NT2/D1 (cell line): ENCODE measurements at regions not wholly inside any gene's neighbourhood (a gene's known extent, or its start where the extent isn't known, plus 50 kb on each side); places are given as distances from the start of the nearest gene placed in this dataset.

Experiments used
- YY1 ChIP-seq: IDR thresholded peaks from 2 replicates; pipeline ENCODE4 v1.6.1; 2011; ENCODE audit not compliant: insufficient read length, insufficient read depth
- ZNF274 ChIP-seq: IDR thresholded peaks from 2 replicates; pipeline ENCODE4 v1.6.1; 2011; ENCODE audit warnings: mild to moderate bottlenecking, low read depth, low read length

GRCh38 chr7:126303926-126304325, 948.8 kb downstream of the GRM8 start:
- TF ChIP-seq YY1 = no peak
- TF ChIP-seq ZNF274 = no peak
